K562 (cell line): ENCODE measurements at regions not wholly inside any gene's neighbourhood (a gene's known extent, or its start where the extent isn't known, plus 50 kb on each side); places are given as distances from the start of the nearest gene placed in this dataset.

Experiments used
- ATAC-seq: fragments of 200-7000 bp; cut with Tn5 transposase; 3 replicates; pipeline ENCODE4 v1.9.1; 2020; ENCODE audit warnings: moderate library complexity
- BruUV-seq: library from RNA; stranded (reverse); fragments of 400-500 nt; replicated peaks from 2 replicates; lab custom pipeline; 2021; lab: Mats Ljungman, UMichigan
- CTCF ChIA-PET: fragments of 300-600 bp; formaldehyde crosslinking; extraction: SDS; loops from one replicate; lab custom pipeline; 2021; ENCODE audit warnings: low intra/inter-chr PET ratio; lab: Yijun Ruan, JAX
- POLR2A ChIA-PET: fragments of 300-600, 350-650 bp; sonication (Branson Sonifier 250); formaldehyde crosslinking; extraction: SDS; loops from one replicate; lab custom pipeline; 2021; ENCODE audit warnings: antibody characterized with exemption, inconsistent platforms; lab: Yijun Ruan, JAX
- DNase-seq, 4 experiments: peaks; one replicate each; pipeline versions ENCODE4 v3.0.0 to v3.0.0-alpha.2; 2011 to 2018; ENCODE audit warnings: low spot score in 3 of 4, mixed read lengths in 3 of 4; ENCODE audit errors: extremely low read depth in 1 of 4
- FAIRE-seq: peaks from 2 replicates; lab custom pipeline; 2011; peaks lifted over from hg19 to GRCh38; lab: Jason Lieb, UNC
- H2AFZ ChIP-seq: 2 replicates; pipeline ENCODE4 v1.6.0; 2011; ENCODE audit warnings: low read depth, low read length, control low read depth, inconsistent platforms
- H3K27ac ChIP-seq: fragments of 200-600 bp; 3 replicates; pipeline ENCODE4 v1.8.0; 2011; ENCODE audit warnings: low read depth, mild to moderate bottlenecking, control low read depth, inconsistent platforms, low read length, moderate library complexity, mixed read lengths; ENCODE audit errors: extremely low read depth
- H3K27me3 ChIP-seq, 2 experiments: fragments of 300-600 bp in 1 of 2; 2 replicates in 1 of 2; 3 replicates in 1 of 2; pipeline versions ENCODE4 v1.6.0 to v1.8.0; 2011; ENCODE audit warnings: inconsistent platforms in 2 of 2, low read length in 2 of 2, mild to moderate bottlenecking in 1 of 2, mixed read lengths in 1 of 2, moderate library complexity in 1 of 2; ENCODE audit not compliant: control insufficient read depth in 2 of 2, insufficient read depth in 2 of 2
- H3K36me3 ChIP-seq: fragments of 300-600 bp; 3 replicates; pipeline ENCODE4 v1.8.0; 2011; ENCODE audit warnings: mild to moderate bottlenecking, low read length, inconsistent platforms; ENCODE audit not compliant: control insufficient read depth, insufficient read depth
- H3K4me1 ChIP-seq, 2 experiments: fragments of 200-600 bp in 1 of 2; replicated peaks in 1 of 2; 2 replicates in 1 of 2; 3 replicates in 1 of 2; pipeline versions ENCODE4 v1.5.1 to v1.8.0; 2011; ENCODE audit warnings: inconsistent platforms in 2 of 2, low read length in 2 of 2, mild to moderate bottlenecking in 1 of 2, mixed read lengths in 1 of 2, moderate library complexity in 1 of 2; ENCODE audit not compliant: control insufficient read depth in 2 of 2, insufficient read depth in 2 of 2
- H3K4me2 ChIP-seq: 2 replicates; pipeline ENCODE4 v1.6.1; 2011; ENCODE audit warnings: low read length, control low read depth, inconsistent platforms, mixed read lengths; ENCODE audit not compliant: insufficient read depth
- H3K4me3 ChIP-seq: fragments of 200-600 bp; sonication (generic), shearing (Covaris generic); 2 replicates; pipeline ENCODE4 v1.5.1; 2016; ENCODE audit warnings: control low read depth, inconsistent platforms
- H3K79me2 ChIP-seq: fragments of 200-600 bp; 3 replicates; pipeline ENCODE4 v1.8.0; 2011; ENCODE audit warnings: low read length, inconsistent platforms; ENCODE audit not compliant: control insufficient read depth, insufficient read depth
- H3K9ac ChIP-seq, 2 experiments: 2 replicates each; pipeline versions ENCODE4 v1.6.0 to v1.6.1; 2011; ENCODE audit warnings: low read depth in 2 of 2, low read length in 2 of 2, control low read depth in 1 of 2, inconsistent platforms in 1 of 2, mild to moderate bottlenecking in 1 of 2, mixed read lengths in 1 of 2; ENCODE audit not compliant: insufficient read depth in 1 of 2
- H3K9me1 ChIP-seq: one replicate; pipeline ENCODE4 v1.6.0; 2011; ENCODE audit warnings: inconsistent platforms, mild to moderate bottlenecking, low read length, moderate library complexity; ENCODE audit not compliant: control insufficient read depth, insufficient read depth
- H3K9me3 ChIP-seq: replicated peaks from 2 replicates; pipeline ENCODE4 v1.5.1; 2011; ENCODE audit warnings: low read depth, low read length, inconsistent platforms; ENCODE audit not compliant: control insufficient read depth, insufficient read depth
- H4K20me1 ChIP-seq: replicated peaks from 2 replicates; pipeline ENCODE4 v1.6.1; 2011; ENCODE audit warnings: low read length, inconsistent platforms, mixed read lengths; ENCODE audit not compliant: control insufficient read depth, insufficient read depth
- CBX1 ChIP-seq: sonication (generic); IDR thresholded peaks from 2 replicates; pipeline ENCODE4 v1.6.1; 2016; ENCODE audit warnings: antibody characterized with exemption, low read depth, mild to moderate bottlenecking
- DPF2 ChIP-seq: fragments of 450-650 bp; IDR thresholded peaks from 2 replicates; pipeline ENCODE4 v1.6.1; 2016
- EGR1 ChIP-seq: fragments of 450-650 bp; conservative IDR thresholded peaks from 2 replicates; pipeline ENCODE4 v1.6.1; 2017; ENCODE audit warnings: mild to moderate bottlenecking
- HMGN3 ChIP-seq: IDR thresholded peaks from 2 replicates; pipeline ENCODE4 v1.6.1; 2011; ENCODE audit warnings: borderline replicate concordance, low read depth, mild to moderate bottlenecking, mixed read lengths, low read length; ENCODE audit not compliant: insufficient read length; ENCODE audit errors: extremely low read depth
- HNRNPK ChIP-seq: fragments of 200-400 bp; formaldehyde crosslinking; IDR thresholded peaks from one replicate; pipeline ENCODE4 v1.6.1; 2018; ENCODE audit warnings: mild to moderate bottlenecking, low read depth, low read length; ENCODE audit not compliant: poor library complexity, severe bottlenecking
- HOXB6 ChIP-seq: fragments of 250-450 bp; sonication (Bioruptor Pico); IDR thresholded peaks from 2 replicates; pipeline ENCODE4 v1.5.1; 2022; ENCODE audit warnings: mild to moderate bottlenecking, borderline replicate concordance
- KDM4B ChIP-seq, 2 experiments: fragments of 450-650 bp in 1 of 2; sonication (generic) in 1 of 2; IDR thresholded peaks; 2 replicates each; pipeline ENCODE4 v1.6.1; 2016 to 2017; ENCODE audit warnings: borderline replicate concordance in 2 of 2, antibody characterized with exemption in 1 of 2, low read depth in 1 of 2, mild to moderate bottlenecking in 1 of 2
- MBD1 ChIP-seq: fragments of 250-450 bp; sonication (Bioruptor Pico); IDR thresholded peaks from 2 replicates; pipeline ENCODE4 v1.8.0; 2022; ENCODE audit warnings: inconsistent platforms
- MTA1 ChIP-seq: fragments of 450-650 bp; IDR thresholded peaks from 2 replicates; pipeline ENCODE4 v1.6.1; 2017; ENCODE audit warnings: borderline replicate concordance
- NFYB ChIP-seq: IDR thresholded peaks from 2 replicates; pipeline ENCODE4 v1.6.1; 2011; ENCODE audit warnings: mild to moderate bottlenecking, moderate library complexity; ENCODE audit not compliant: insufficient read length; ENCODE audit errors: extremely low read depth
- PHF20 ChIP-seq: fragments of 450-650 bp; IDR thresholded peaks from 2 replicates; pipeline ENCODE4 v1.6.1; 2018; ENCODE audit not compliant: partially characterized antibody
- PHF8 ChIP-seq: fragments of 200-600 bp; sonication (generic); IDR thresholded peaks from 2 replicates; pipeline ENCODE4 v1.6.1; 2012; ENCODE audit warnings: mixed run types, mild to moderate bottlenecking, inconsistent platforms, low read length, moderate library complexity, borderline replicate concordance
- POLR2AphosphoS5 ChIP-seq: IDR thresholded peaks from 2 replicates; pipeline ENCODE4 v1.6.1; 2011; ENCODE audit warnings: mild to moderate bottlenecking, low read depth, low read length, moderate library complexity; ENCODE audit not compliant: control insufficient read depth, insufficient read depth
- PTRF ChIP-seq: fragments of 450-650 bp; IDR thresholded peaks from 2 replicates; pipeline ENCODE4 v1.6.1; 2016; ENCODE audit warnings: mild to moderate bottlenecking, missing genetic modification characterization, missing compliant biosample characterization
- TCFL5 ChIP-seq: fragments of 250-450 bp; sonication (Bioruptor Pico); conservative IDR thresholded peaks from 2 replicates; pipeline ENCODE4 v1.6.1; 2021; ENCODE audit warnings: mild to moderate bottlenecking, moderate library complexity, matching md5 sums
- TRIM24 ChIP-seq, 2 experiments: fragments of 450-650 bp; IDR thresholded peaks; 2 replicates each; pipeline ENCODE4 v1.6.1; 2016
- XRCC5 ChIP-seq: fragments of 200-400 bp; formaldehyde crosslinking; IDR thresholded peaks from 2 replicates; pipeline ENCODE4 v1.6.1; 2017; ENCODE audit warnings: low read depth, mild to moderate bottlenecking, low read length
- YBX1 ChIP-seq: fragments of 450-650 bp; IDR thresholded peaks from 2 replicates; pipeline ENCODE4 v1.7.1; 2016; ENCODE audit warnings: mild to moderate bottlenecking
- WGBS: fragments of 100-300 bp; shearing (Covaris generic); methylation state at CpG from one replicate; pipeline ENCODE4 v1.1.6; 2016; ENCODE audit warnings: low coverage, mixed read lengths; ENCODE audit not compliant: insufficient coverage; ENCODE audit errors: missing lambda C conversion rate; 5-methylcytosine and 5-hydroxymethylcytosine counted together
- in situ Hi-C: fragments of 300-500 bp; cut with MboI; formaldehyde crosslinking; loops from 4 replicates; pipeline ENCODE4 v1.15.0; 2018; ENCODE audit warnings: inconsistent platforms, mixed read lengths
- intact Hi-C: fragments of 100-400 bp; cut with micrococcal nuclease; formaldehyde crosslinking; loops from 2 replicates; pipeline ENCODE4 v1.14.2; 2022
- TF ChIP-seq, protein P1 (sequence below): sonication (generic); formaldehyde crosslinking; IDR thresholded peaks from 2 replicates; pipeline ENCODE4 v1.8.0; 2023; ENCODE audit warnings: mild to moderate bottlenecking, missing genetic modification reagents
- TF ChIP-seq, protein P2 (sequence below): fragments of 250-450 bp; sonication (Bioruptor Pico); IDR thresholded peaks from 2 replicates; pipeline ENCODE4 v1.5.0; 2020; ENCODE audit warnings: mild to moderate bottlenecking

GRCh38 chr1:55301912-55302311 lies 86.7 kb upstream of the USP24 start:
- Histone ChIP-seq H3K4me1 (no peaks in the 10 kb centered on the region), H3K4me3 (no peak overlapping the region), H3K9ac (no peak overlapping the region), H3K4me2 (no peak overlapping the region), H2AFZ (no peak overlapping the region), H3K36me3 (no peaks in the 10 kb centered on the region), H3K27me3 (peaks cover 5 to 21% of the 10 kb centered on the region in 2 experiments; a peak in 3 of 5 replicates), H3K27ac (no peak overlapping the region), H3K9me1 (no peaks in the 10 kb centered on the region), H4K20me1 (no peaks in the 10 kb centered on the region), H3K9me3 (no peaks in the 10 kb centered on the region), H3K79me2 (no peaks in the 10 kb centered on the region)
- ChIA-PET CTCF (no interaction called here), POLR2A (no interaction called here)
- no peak for TF ChIP-seq DPF2
- TF ChIP-seq, protein P1, sequence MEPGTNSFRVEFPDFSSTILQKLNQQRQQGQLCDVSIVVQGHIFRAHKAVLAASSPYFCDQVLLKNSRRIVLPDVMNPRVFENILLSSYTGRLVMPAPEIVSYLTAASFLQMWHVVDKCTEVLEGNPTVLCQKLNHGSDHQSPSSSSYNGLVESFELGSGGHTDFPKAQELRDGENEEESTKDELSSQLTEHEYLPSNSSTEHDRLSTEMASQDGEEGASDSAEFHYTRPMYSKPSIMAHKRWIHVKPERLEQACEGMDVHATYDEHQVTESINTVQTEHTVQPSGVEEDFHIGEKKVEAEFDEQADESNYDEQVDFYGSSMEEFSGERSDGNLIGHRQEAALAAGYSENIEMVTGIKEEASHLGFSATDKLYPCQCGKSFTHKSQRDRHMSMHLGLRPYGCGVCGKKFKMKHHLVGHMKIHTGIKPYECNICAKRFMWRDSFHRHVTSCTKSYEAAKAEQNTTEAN (CRISPR knock-in tag): no peak
- no peak for TF ChIP-seq HOXB6
- no peak for TF ChIP-seq XRCC5
- TF ChIP-seq POLR2AphosphoS5: no peak
- TF ChIP-seq MTA1: no peak
- TF ChIP-seq PHF8: no peak
- TF ChIP-seq PHF20: no peak
- no peak for TF ChIP-seq YBX1
- TF ChIP-seq MBD1 (CRISPR knock-in tag): no peak
- TF ChIP-seq TCFL5 (CRISPR knock-in tag): no peak
- TF ChIP-seq HMGN3: no peak
- TF ChIP-seq EGR1: no peak
- no peak for TF ChIP-seq CBX1
- TF ChIP-seq, protein P2, sequence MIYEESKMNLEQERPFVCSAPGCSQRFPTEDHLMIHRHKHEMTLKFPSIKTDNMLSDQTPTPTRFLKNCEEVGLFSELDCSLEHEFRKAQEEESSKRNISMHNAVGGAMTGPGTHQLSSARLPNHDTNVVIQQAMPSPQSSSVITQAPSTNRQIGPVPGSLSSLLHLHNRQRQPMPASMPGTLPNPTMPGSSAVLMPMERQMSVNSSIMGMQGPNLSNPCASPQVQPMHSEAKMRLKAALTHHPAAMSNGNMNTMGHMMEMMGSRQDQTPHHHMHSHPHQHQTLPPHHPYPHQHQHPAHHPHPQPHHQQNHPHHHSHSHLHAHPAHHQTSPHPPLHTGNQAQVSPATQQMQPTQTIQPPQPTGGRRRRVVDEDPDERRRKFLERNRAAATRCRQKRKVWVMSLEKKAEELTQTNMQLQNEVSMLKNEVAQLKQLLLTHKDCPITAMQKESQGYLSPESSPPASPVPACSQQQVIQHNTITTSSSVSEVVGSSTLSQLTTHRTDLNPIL: no peak
- no peak for TF ChIP-seq KDM4B (IDR thresholded peaks at IDR 0.05; ENCODE audit: borderline replicate concordance in 2 of 2, low read depth in 1 of 2)
- TF ChIP-seq HNRNPK: no peak
- TF ChIP-seq TRIM24 (IDR thresholded peaks at IDR 0.05): no peak
- no peak for TF ChIP-seq NFYB
- no peak for TF ChIP-seq PTRF (tag)
- in situ Hi-C loops (no loop called here), intact Hi-C loops (no loop called here)
- no TSS peak for BruUV-seq
- ATAC-seq (no peak), DNase-seq (no peak), FAIRE-seq (no peak)
- 0% methylated on average over 2 of the region's 2 CpGs for WGBS
